ENCODE measurements at regions not wholly inside any gene's neighbourhood (a gene's known extent, or its start where the extent isn't known, plus 50 kb on each side); places are given as distances from the start of the nearest gene placed in this dataset.

GRCh38 chr9:10899509-10899908 is 286.7 kb upstream of the PTPRD start:
- H3K4me3 Mint-ChIP-seq = no peak overlapping the region

GRCh38 chr9:10903969-10904368 is 291.2 kb upstream of the PTPRD start:
- no peaks in the 10 kb centered on the region for H3K36me3 Mint-ChIP-seq (ENCODE audit: low read depth)
- no peak overlapping the region for H3K27ac Mint-ChIP-seq
- peaks cover 31% of the 10 kb centered on the region for H3K9me3 Mint-ChIP-seq
- peaks cover 6% of the 10 kb centered on the region for H3K27me3 Mint-ChIP-seq (ENCODE audit: low read depth, poor library complexity)
- H3K4me1 Mint-ChIP-seq = no peaks in the 10 kb centered on the region
- no peak for DNase-seq
- H3K4me3 Mint-ChIP-seq = no peak overlapping the region
- no peak for TF ChIP-seq CTCF (IDR thresholded peaks at IDR 0.05)

More at GRCh38 chr9:10899509-10899908, 286.7 kb upstream of the PTPRD start:
- no peaks in the 10 kb centered on the region for H3K36me3 Mint-ChIP-seq (ENCODE audit: low read depth)
- no peak for DNase-seq
- H3K27me3 Mint-ChIP-seq (ENCODE audit: low read depth, poor library complexity) = peaks cover 6% of the 10 kb centered on the region
- no peak overlapping the region for H3K27ac Mint-ChIP-seq
- H3K9me3 Mint-ChIP-seq = peaks cover 24% of the 10 kb centered on the region
- no peak for TF ChIP-seq CTCF (IDR thresholded peaks at IDR 0.05)
- no peaks in the 10 kb centered on the region for H3K4me1 Mint-ChIP-seq

- Mint-ChIP-seq H3K36me3 (ENCODE audit: low read depth) (no peaks in the 10 kb centered on the region), H3K4me1 (no peaks in the 10 kb centered on the region), H3K4me3 (no peak overlapping the region), H3K27me3 (ENCODE audit: low read depth, poor library complexity) (no peaks in the 10 kb centered on the region), H3K27ac (no peak overlapping the region), H3K9me3 (peaks cover 21% of the 10 kb centered on the region)
- TF ChIP-seq CTCF (IDR thresholded peaks at IDR 0.05) = no peak
- no peak for DNase-seq
These were observed 298.0 kb upstream of the PTPRD start for GRCh38 chr9:10910779-10911178.

GRCh38 chr9:10911373-10911772 is 298.6 kb upstream of the PTPRD start:
- no peak for DNase-seq
- Mint-ChIP-seq H3K4me3 (no peak overlapping the region), H3K36me3 (ENCODE audit: low read depth) (no peaks in the 10 kb centered on the region), H3K4me1 (no peaks in the 10 kb centered on the region), H3K9me3 (peaks cover 21% of the 10 kb centered on the region), H3K27ac (no peak overlapping the region), H3K27me3 (ENCODE audit: low read depth, poor library complexity) (no peaks in the 10 kb centered on the region)
- no peak for TF ChIP-seq CTCF (IDR thresholded peaks at IDR 0.05)

GRCh38 chr9:10917001-10917400 is 304.2 kb upstream of the PTPRD start:
- no peaks in the 10 kb centered on the region for H3K27me3 Mint-ChIP-seq (ENCODE audit: low read depth, poor library complexity)
- no peak for DNase-seq
- H3K4me1 Mint-ChIP-seq = no peaks in the 10 kb centered on the region
- no peak for TF ChIP-seq CTCF (IDR thresholded peaks at IDR 0.05)
- H3K27ac Mint-ChIP-seq = no peak overlapping the region
- H3K9me3 Mint-ChIP-seq = no peaks in the 10 kb centered on the region
- H3K4me3 Mint-ChIP-seq = no peak overlapping the region
- H3K36me3 Mint-ChIP-seq (ENCODE audit: low read depth) = no peaks in the 10 kb centered on the region

GRCh38 chr9:10921671-10922070 is 308.9 kb upstream of the PTPRD start:
- Mint-ChIP-seq H3K9me3 (no peaks in the 10 kb centered on the region), H3K4me1 (no peaks in the 10 kb centered on the region), H3K27me3 (ENCODE audit: low read depth, poor library complexity) (peaks cover 9% of the 10 kb centered on the region), H3K4me3 (no peak overlapping the region), H3K27ac (no peak overlapping the region), H3K36me3 (ENCODE audit: low read depth) (no peaks in the 10 kb centered on the region)
- DNase-seq = no peak
- TF ChIP-seq CTCF (IDR thresholded peaks at IDR 0.05) = no peak
